ENCODE measurements at regions not wholly inside any gene's neighbourhood (a gene's known extent, or its start where the extent isn't known, plus 50 kb on each side); places are given as distances from the start of the nearest gene placed in this dataset.

DNA sequence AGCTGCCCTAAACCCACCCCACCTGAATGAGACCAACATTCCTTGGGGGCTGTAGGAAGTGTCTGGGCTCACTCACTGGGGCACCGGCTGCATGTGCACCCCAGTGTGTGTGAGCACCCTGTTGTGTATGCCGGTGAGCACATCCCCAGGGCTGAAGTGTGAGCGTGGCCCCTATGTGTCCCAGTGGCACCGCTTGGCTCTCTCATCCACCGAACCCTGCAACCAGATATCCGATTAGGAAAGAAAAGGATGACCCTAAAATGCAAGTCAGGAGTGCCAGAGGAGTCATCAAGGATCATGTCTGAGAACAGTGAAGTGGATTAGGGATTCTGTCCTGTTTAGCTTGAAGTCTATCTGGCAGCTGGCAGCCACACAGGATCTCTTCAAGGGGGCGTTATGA lies 84.0 kb upstream of the ALDH1L1 start:
- DNase-seq = no peak
- H3K27ac Mint-ChIP-seq = no peak overlapping the region
- ChIA-PET POLR2A (no interaction called here), CTCF (no interaction called here)
- no peaks in the 10 kb centered on the region for H3K36me3 Mint-ChIP-seq (ENCODE audit: low read depth)
- peaks cover 18% of the 10 kb centered on the region for H3K27me3 Mint-ChIP-seq (ENCODE audit: low read depth)
- no peak overlapping the region for H3K4me3 Mint-ChIP-seq
- no peaks in the 10 kb centered on the region for H3K9me3 Mint-ChIP-seq (ENCODE audit: insufficient read depth)
- H3K4me1 Mint-ChIP-seq (ENCODE audit: low read depth) = peaks cover 3% of the 10 kb centered on the region
- ATAC-seq = no peak

DNA sequence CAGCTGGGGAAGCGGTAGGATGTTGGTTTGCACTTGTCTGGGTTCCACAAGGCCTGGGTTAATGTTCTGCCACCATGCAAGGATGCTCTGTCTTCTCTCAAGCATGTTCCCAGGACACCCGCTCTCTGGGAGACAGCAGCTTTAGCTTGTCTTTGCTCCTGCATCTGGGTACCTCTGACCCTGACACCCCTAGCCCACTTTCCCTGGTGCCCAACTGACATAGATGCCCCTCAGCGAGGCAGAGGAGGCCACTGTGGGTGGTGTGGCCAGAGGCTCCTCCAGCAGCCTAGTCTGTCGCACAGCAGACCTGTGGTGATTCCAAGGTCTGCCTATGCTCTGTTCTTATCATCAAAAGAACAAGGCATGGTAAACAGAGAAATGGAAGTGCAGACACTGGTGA lies 83.6 kb upstream of the ALDH1L1 start:
- Mint-ChIP-seq H3K4me1 (ENCODE audit: low read depth) (peaks cover 3% of the 10 kb centered on the region), H3K36me3 (ENCODE audit: low read depth) (no peaks in the 10 kb centered on the region), H3K27me3 (ENCODE audit: low read depth) (peaks cover 15% of the 10 kb centered on the region), H3K9me3 (ENCODE audit: insufficient read depth) (no peaks in the 10 kb centered on the region), H3K27ac (no peak overlapping the region), H3K4me3 (no peak overlapping the region)
- DNase-seq (no peak), ATAC-seq (no peak)
- POLR2A ChIA-PET = no interaction called here
- CTCF ChIA-PET = no interaction called here

DNA sequence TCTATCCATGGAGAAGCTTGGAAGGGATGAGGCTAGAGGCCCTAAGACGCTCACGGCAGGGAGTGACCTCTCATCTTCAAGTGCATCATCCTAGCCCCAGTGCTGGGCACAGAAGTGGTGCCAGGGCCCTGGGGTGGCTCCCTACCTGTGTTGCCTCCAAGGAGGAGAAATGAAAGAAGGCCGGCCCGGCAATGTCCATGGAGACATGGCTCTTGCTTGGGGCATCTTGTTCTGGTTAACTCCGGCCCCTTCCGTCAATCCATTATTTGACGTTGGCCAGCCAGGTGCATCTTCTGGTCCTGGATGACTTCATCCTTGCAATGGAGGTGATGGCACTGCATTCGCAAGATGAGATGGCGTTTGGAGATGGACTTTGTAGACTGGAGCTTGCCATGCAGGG lies 83.2 kb upstream of the ALDH1L1 start:
- H3K36me3 Mint-ChIP-seq (ENCODE audit: low read depth) = no peaks in the 10 kb centered on the region

DNA sequence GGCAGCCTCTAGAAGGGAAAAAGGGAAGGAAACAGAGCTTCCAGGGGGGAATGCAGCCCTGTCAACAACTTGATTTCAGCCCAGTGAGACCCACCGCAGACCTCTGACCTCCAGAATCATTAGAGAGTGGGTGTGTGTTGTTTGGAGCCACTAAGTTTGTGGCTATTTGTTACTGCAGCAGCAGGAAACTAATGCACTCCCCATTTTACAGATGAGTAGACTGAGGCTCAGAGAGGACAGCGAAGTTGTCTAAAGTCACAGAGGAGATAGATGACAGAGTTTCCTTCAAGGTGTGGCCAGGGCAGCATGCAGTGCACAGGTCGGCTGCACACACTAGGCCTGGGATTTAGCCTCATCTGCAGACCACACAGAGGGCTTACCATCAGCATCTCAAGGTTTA lies 81.8 kb upstream of the ALDH1L1 start:
- no peaks in the 10 kb centered on the region for H3K9me3 Mint-ChIP-seq (ENCODE audit: insufficient read depth)
- H3K36me3 Mint-ChIP-seq (ENCODE audit: low read depth) = no peaks in the 10 kb centered on the region
- H3K27me3 Mint-ChIP-seq (ENCODE audit: low read depth) = peaks cover 7% of the 10 kb centered on the region
- POLR2A ChIA-PET = no interaction called here
- no peak for DNase-seq
- no peak overlapping the region for H3K4me3 Mint-ChIP-seq
- H3K27ac Mint-ChIP-seq = no peak overlapping the region
- H3K4me1 Mint-ChIP-seq (ENCODE audit: low read depth) = peaks cover 6% of the 10 kb centered on the region
- CTCF ChIA-PET = no interaction called here
- no peak for ATAC-seq

More for the DNA sequence above, 83.2 kb upstream of the ALDH1L1 start:
- ChIA-PET POLR2A (no interaction called here), CTCF (no interaction called here)
- ATAC-seq (no peak), DNase-seq (no peak)
- Mint-ChIP-seq H3K9me3 (ENCODE audit: insufficient read depth) (no peaks in the 10 kb centered on the region), H3K27me3 (ENCODE audit: low read depth) (peaks cover 15% of the 10 kb centered on the region), H3K4me3 (no peak overlapping the region), H3K27ac (no peak overlapping the region), H3K4me1 (ENCODE audit: low read depth) (peaks cover 6% of the 10 kb centered on the region)

DNA sequence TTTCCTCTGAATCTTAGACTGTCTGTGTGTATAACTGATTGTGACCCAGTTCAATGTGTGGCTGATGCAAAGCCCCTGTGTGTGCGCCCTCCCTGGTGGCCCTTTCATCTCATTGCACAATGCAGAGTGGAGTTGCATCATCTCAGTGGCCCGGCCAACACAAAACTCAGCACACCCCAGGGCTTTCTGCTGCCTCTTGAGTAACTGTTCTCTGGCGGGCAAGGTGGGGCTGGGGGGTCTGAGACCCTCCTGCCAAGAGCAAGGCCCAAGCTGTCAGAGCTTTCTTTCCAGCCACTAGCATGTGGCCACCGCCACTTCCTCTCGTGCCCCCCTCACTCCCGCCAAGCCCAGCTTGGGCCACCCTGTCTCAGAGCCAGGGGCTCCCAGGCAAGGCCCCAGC lies 80.7 kb upstream of the ALDH1L1 start:
- Mint-ChIP-seq H3K27ac (peak overlapping the region; percentile 50), H3K4me3 (no peak overlapping the region), H3K27me3 (ENCODE audit: low read depth) (peaks cover under 1% of the 10 kb centered on the region), H3K4me1 (ENCODE audit: low read depth) (peaks cover 6% of the 10 kb centered on the region), H3K9me3 (ENCODE audit: insufficient read depth) (no peaks in the 10 kb centered on the region), H3K36me3 (ENCODE audit: low read depth) (no peaks in the 10 kb centered on the region)
- ChIA-PET CTCF (no interaction called here), POLR2A (no interaction called here)
- ATAC-seq (no peak), DNase-seq (no peak)

DNA sequence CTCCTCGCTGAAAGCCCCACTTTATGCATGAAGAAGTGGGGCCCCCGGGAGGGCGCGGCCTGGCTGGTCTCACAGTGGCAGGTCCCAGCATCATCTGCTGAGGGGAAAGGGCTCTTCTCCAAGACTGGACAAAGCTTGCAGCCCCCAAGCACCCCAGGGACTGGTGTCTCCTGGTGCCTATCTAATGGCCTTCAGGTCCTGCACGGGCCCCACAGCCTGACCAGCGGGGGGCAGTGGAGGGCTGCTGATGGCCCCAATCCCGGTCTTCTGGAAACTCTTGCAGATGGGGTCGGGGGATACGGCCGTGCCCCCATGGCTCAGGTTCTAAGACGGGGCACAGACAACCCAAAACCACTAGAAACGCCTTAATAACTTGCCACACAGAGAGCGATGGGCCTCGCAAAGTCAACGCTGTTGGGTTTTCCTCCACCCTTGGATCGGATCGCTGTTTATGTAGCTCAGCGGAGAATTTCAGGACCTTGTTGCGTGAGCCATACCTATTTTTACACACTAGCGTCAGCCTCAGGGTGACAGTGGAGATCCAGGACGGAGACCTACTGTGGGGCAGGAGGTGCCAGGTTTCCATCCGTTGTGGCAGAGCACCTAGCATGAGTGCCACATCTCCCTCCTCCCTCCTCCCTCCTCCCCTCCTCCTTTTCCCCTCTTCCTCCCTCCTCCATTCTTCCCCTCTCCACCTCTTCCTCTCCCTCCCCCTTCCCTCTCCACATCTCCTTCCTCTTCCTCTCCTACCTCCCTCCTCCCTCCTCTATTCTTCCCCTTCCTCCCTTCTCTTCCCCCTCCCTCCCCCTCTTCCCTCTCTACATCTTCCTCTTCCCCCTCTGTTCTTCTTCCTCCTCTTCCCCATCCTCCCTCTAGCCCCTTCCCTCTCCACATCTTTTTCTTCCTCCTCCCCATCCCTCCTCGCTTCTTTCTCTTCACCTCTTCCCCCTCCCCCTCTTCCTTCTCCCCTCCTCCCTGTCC lies 79.3 kb upstream of the ALDH1L1 start:
- ChIA-PET CTCF (no interaction called here), POLR2A (interaction anchor here (0.6 kb wide), 1 partner anchor 275 kb away, joined by 4 read pairs; no protein-coding TSS in a partner anchor)
- Mint-ChIP-seq H3K4me1 (ENCODE audit: low read depth) (peaks cover 6% of the 10 kb centered on the region), H3K4me3 (no peak overlapping the region), H3K36me3 (ENCODE audit: low read depth) (no peaks in the 10 kb centered on the region), H3K27me3 (ENCODE audit: low read depth) (no peaks in the 10 kb centered on the region), H3K9me3 (ENCODE audit: insufficient read depth) (no peaks in the 10 kb centered on the region), H3K27ac (no peak overlapping the region)
- no peak for ATAC-seq
- no peak for DNase-seq

DNA sequence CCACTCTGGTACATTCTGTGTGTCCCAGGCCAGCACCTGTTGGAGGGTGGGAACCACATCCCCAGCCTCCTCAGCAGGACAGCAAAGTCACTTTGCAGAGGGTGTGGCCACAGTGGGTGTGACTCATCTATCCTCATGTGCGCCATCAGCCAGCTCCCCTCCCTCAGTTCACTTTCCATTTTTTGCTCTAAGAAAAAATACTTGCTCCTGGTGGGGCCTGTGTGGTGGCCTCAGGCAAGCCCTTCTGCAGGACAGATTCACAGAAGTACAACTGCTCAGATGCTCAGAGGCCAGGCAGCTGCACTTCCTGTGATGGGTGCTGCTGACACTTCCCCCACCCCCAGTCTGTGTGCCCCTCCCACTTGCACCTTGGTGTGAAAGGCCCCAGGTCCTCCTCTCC lies 78.3 kb upstream of the ALDH1L1 start:
- H3K9me3 Mint-ChIP-seq (ENCODE audit: insufficient read depth) = no peaks in the 10 kb centered on the region
- H3K27ac Mint-ChIP-seq = no peak overlapping the region
- H3K36me3 Mint-ChIP-seq (ENCODE audit: low read depth) = no peaks in the 10 kb centered on the region
- H3K4me3 Mint-ChIP-seq = no peak overlapping the region
- ChIA-PET POLR2A (no interaction called here), CTCF (no interaction called here)
- H3K4me1 Mint-ChIP-seq (ENCODE audit: low read depth) = peaks cover 6% of the 10 kb centered on the region
- H3K27me3 Mint-ChIP-seq (ENCODE audit: low read depth) = no peaks in the 10 kb centered on the region
- ATAC-seq (peak; percentile 27), DNase-seq (peak; percentile 25)

DNA sequence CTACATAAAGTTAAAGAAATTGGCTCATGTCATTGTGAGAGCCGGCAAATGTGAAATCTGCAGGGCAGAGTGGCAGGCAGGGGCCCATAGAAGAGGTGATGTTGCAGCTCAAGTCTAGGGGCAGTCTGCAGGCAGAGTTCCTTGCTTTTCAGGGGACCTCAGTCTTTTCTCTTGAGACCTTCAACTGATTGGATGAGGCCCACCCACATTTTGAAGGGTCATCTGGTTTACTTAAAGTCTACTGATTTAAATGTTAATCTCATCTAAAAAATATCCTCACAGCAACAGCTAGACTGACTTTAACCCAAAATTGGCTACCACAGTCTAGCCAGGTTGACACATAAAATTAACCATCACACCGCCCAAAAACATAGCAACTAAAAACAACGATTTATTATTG lies 77.6 kb upstream of the ALDH1L1 start:
- POLR2A ChIA-PET = no interaction called here
- no peak overlapping the region for H3K27ac Mint-ChIP-seq
- peaks cover 6% of the 10 kb centered on the region for H3K4me1 Mint-ChIP-seq (ENCODE audit: low read depth)
- H3K27me3 Mint-ChIP-seq (ENCODE audit: low read depth) = no peaks in the 10 kb centered on the region
- H3K4me3 Mint-ChIP-seq = no peak overlapping the region
- H3K9me3 Mint-ChIP-seq (ENCODE audit: insufficient read depth) = no peaks in the 10 kb centered on the region
- ATAC-seq = no peak
- DNase-seq = no peak
- CTCF ChIA-PET = no interaction called here
- H3K36me3 Mint-ChIP-seq (ENCODE audit: low read depth) = no peaks in the 10 kb centered on the region

DNA sequence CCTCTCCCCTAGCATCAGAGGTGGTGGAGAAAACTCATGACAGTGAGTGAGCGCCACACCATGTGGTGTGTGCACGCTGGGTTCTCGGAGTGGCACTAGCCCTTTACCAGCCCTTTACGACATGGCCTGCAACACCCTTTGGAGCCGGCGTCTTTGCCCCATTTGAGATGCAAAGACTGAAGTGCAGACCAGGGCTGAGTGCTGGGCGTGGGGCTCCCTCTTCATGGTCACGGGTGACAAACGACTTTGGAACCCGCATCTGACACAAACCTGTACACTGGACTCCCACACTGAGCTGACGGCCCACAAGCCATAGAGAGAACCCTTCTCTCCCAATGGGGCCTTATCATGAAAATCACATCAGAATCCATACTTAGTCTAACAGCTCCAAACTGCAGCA lies 76.8 kb upstream of the ALDH1L1 start:
- no peak overlapping the region for H3K4me3 Mint-ChIP-seq
- no peaks in the 10 kb centered on the region for H3K9me3 Mint-ChIP-seq (ENCODE audit: insufficient read depth)
- no peak for DNase-seq
- peaks cover 6% of the 10 kb centered on the region for H3K4me1 Mint-ChIP-seq (ENCODE audit: low read depth)
- no peaks in the 10 kb centered on the region for H3K36me3 Mint-ChIP-seq (ENCODE audit: low read depth)
- ChIA-PET POLR2A (no interaction called here), CTCF (no interaction called here)
- H3K27me3 Mint-ChIP-seq (ENCODE audit: low read depth) = peaks cover under 1% of the 10 kb centered on the region
- no peak overlapping the region for H3K27ac Mint-ChIP-seq
- ATAC-seq = no peak

DNA sequence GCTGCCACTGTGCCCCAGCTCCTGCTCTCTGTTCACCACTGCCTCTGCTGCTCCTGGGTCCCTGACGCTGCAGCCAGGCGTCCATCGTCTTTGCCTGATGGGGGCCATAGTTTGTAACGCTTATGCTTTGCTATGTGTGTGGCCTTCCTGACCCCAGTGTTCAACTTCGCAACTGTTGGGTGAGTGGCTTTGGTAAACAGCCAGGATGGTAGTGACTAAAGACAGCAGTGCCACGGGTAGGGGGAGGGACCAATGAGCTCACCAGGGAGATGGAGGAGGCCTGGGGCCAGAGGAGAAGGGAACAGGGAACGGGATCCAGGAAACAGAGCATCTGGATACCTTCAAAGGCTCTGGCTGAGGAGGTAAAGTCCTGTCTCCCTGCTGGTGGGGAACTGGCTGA lies 75.9 kb upstream of the ALDH1L1 start:
- CTCF ChIA-PET = no interaction called here
- Mint-ChIP-seq H3K4me3 (no peak overlapping the region), H3K27me3 (ENCODE audit: low read depth) (peaks cover 3% of the 10 kb centered on the region), H3K36me3 (ENCODE audit: low read depth) (no peaks in the 10 kb centered on the region), H3K27ac (no peak overlapping the region), H3K9me3 (ENCODE audit: insufficient read depth) (no peaks in the 10 kb centered on the region), H3K4me1 (ENCODE audit: low read depth) (peaks cover 6% of the 10 kb centered on the region)
- POLR2A ChIA-PET = no interaction called here
- DNase-seq (no peak), ATAC-seq (no peak)

DNA sequence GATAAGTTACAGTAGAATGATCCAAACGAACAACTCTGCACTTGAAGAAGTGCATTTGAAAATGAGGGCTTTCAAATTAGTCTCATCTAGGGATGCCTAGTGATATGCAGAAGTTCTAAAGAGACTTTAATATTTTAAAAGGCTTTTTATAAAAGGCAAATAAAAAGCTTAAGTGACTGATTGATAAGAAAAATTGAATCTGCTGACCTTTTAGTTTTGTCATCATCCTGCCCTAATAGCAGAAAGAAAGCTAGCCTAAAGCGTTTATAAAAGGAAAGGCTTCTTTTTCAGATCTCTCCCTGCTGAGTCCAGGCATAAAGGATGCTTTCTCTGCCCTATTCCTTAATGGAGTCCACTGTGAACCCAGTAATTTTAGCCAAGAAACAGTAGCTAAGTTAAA lies 72.7 kb upstream of the ALDH1L1 start:
- Mint-ChIP-seq H3K4me3 (no peak overlapping the region), H3K27ac (no peak overlapping the region), H3K36me3 (ENCODE audit: low read depth) (no peaks in the 10 kb centered on the region), H3K9me3 (ENCODE audit: insufficient read depth) (no peaks in the 10 kb centered on the region), H3K4me1 (ENCODE audit: low read depth) (no peaks in the 10 kb centered on the region), H3K27me3 (ENCODE audit: low read depth) (peaks cover 10% of the 10 kb centered on the region)
- DNase-seq = no peak
- POLR2A ChIA-PET = no interaction called here
- ATAC-seq = no peak
- CTCF ChIA-PET = no interaction called here

DNA sequence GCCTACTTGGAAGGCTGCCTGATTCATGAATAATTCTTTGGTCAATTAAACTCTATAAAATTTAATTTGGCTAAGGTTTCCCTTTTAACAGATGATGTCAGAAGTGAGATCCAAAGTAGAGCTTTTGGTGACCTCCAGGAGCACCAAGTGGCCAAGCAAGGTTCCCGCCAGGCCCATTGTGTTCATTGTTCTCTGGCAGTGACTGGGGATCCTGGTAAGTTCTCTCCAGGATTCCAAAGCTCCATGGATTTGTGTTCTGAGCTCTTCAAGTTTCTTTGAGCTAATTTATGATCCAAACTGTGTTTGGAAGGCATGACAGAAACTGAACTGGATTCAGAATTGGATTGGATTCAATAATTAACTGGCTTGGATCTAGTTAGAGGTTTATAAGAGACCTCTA lies 72.0 kb upstream of the ALDH1L1 start:
- no peaks in the 10 kb centered on the region for H3K4me1 Mint-ChIP-seq (ENCODE audit: low read depth)
- no peak overlapping the region for H3K27ac Mint-ChIP-seq
- ChIA-PET POLR2A (no interaction called here), CTCF (no interaction called here)
- H3K27me3 Mint-ChIP-seq (ENCODE audit: low read depth) = peaks cover 14% of the 10 kb centered on the region
- H3K4me3 Mint-ChIP-seq = no peak overlapping the region
- ATAC-seq (no peak), DNase-seq (no peak)
- no peaks in the 10 kb centered on the region for H3K36me3 Mint-ChIP-seq (ENCODE audit: low read depth)
- no peaks in the 10 kb centered on the region for H3K9me3 Mint-ChIP-seq (ENCODE audit: insufficient read depth)
